ENCODE measurements at regions not wholly inside any gene's neighbourhood (a gene's known extent, or its start where the extent isn't known, plus 50 kb on each side); places are given as distances from the start of the nearest gene placed in this dataset.
"Not testable (repeated sequence)": the region's sequence is repeated elsewhere in the genome, so short reads cannot be mapped to it uniquely, and the experiment has no call there.

DNA sequence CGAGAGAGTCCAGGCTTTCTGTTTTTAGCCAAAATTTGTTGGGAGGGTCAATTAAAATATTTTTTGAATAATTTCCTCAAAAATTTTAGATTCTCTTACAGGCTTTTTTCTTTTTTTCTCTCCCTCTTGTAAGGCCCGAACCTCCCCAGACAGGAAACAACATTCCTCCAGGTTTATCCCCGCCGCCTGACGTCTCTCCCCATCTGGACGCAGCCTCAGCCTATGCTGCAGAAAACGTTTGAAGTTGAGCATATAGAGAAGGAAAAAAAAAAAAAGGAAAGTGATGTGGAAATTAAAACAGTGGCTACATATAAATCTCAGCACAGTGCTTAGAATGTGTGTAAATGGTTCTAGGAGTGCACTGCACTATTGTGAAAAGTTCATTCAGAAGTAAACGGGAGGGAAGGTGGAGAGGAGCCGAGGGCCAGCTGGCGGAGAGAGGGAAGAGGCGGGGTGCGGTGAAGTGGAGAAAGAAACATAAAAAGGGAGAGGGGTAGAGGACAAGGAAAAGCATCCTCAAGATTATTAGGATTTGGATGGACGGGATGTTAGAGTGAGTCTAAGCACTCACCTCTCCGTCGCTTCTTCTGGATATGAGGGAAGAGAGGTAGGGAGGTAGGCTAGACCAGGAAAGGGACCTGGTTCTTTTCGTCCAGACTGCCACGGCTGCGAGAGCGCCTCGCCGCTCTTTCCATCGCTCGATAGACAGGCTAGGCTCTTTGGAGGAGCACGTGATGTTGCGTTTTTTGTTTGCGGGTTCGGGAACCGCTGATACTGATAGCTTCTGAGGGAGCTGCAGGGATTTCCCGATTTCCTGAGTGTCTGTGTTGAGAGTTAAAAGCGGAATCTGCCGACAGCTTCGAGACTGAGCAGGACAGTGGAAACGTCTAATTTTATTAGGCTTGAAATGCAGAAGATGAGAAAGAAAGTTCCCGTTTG is 98.7 kb downstream of the TRIM27 start:
- Histone ChIP-seq H3K27ac (ENCODE audit: insufficient read depth, low read length, poor library complexity, severe bottlenecking) (no peak overlapping the region), H3K36me3 (ENCODE audit: control insufficient read depth, insufficient read depth, low read length) (no peaks in the 10 kb centered on the region), H3K9me3 (ENCODE audit: control insufficient read depth in 2 of 2, low read length in 2 of 2) (peaks cover 0 to 4% of the 10 kb centered on the region in 2 experiments), H3K27me3 (ENCODE audit: control insufficient read depth, insufficient read depth, low read length) (peaks cover 60% of the 10 kb centered on the region), H3K4me1 (ENCODE audit: control insufficient read depth, insufficient read depth, low read length, poor library complexity, severe bottlenecking) (no peaks in the 10 kb centered on the region), H3K4me3 (ENCODE audit: low read depth, low read length) (no peak overlapping the region)
- peaks cover 0 to 9% (median 0%) of the 10 kb centered on the region in 7 donors for H3K9me3 Mint-ChIP-seq
- ATAC-seq (ENCODE audit: low read depth in 2 of 2) (no peak), DNase-seq (no peak)
- no peaks in the 10 kb centered on the region for H3K36me3 Mint-ChIP-seq
- H3K4me3 Mint-ChIP-seq, result peak overlapping the region in 1 of 4 donors; percentile 24
- H3K4me1 Mint-ChIP-seq, result peaks cover 0 to 12% (median 6%) of the 10 kb centered on the region in 4 donors
- H3K27ac Mint-ChIP-seq, result peak overlapping the region in 1 of 3 donors; percentile 46
- H3K27me3 Mint-ChIP-seq, result peaks cover 83% of the 10 kb centered on the region

DNA sequence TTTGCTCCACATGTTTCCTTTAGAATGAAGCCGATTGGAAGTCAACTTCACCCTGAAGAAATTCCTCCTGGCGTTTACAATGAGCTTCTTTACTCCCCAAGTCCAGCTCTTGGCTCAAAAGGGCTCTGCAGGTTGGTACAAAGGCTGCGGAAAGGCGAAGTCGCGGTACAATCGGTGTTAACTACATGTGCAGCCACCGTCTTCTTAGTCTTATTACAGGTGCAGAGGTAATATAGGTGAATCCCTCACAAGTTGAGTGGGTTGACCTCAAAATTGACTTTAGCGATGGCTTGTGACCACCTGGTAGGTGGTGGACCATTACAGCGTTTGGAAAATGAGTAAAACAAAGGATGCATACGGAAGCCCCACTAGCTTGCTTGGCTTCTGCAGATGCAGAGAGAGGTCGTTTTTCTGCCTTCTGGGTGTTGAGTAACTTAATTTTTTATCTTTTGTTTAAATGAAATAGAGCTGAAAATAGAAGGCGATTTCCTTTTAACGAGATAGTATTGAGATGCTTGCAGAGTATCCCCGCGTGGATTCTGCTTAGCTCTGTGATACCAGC is 98.0 kb downstream of the TRIM27 start:
- H3K4me1 ChIP-seq (ENCODE audit: control insufficient read depth, insufficient read depth, low read length, poor library complexity, severe bottlenecking), result no peaks in the 10 kb centered on the region
- H3K27ac Mint-ChIP-seq, result no peak overlapping the region
- H3K27ac ChIP-seq (ENCODE audit: insufficient read depth, low read length, poor library complexity, severe bottlenecking), result no peak overlapping the region
- H3K4me3 Mint-ChIP-seq, result peak overlapping the region in 1 of 4 donors; percentile 22
- no peak overlapping the region for H3K4me3 ChIP-seq (ENCODE audit: low read depth, low read length)
- H3K27me3 ChIP-seq (ENCODE audit: control insufficient read depth, insufficient read depth, low read length), result peaks cover 58% of the 10 kb centered on the region
- H3K4me1 Mint-ChIP-seq, result peaks cover 0 to 12% (median 6%) of the 10 kb centered on the region in 4 donors
- DNase-seq, result no peak
- H3K9me3 Mint-ChIP-seq, result peaks cover 0 to 9% (median 2%) of the 10 kb centered on the region in 7 donors
- H3K9me3 ChIP-seq (ENCODE audit: control insufficient read depth in 2 of 2, low read length in 2 of 2), result peaks cover 0 to 4% of the 10 kb centered on the region in 2 experiments
- ATAC-seq (ENCODE audit: low read depth in 2 of 2), result no peak
- no peaks in the 10 kb centered on the region for H3K36me3 ChIP-seq (ENCODE audit: control insufficient read depth, insufficient read depth, low read length)
- peaks cover 89% of the 10 kb centered on the region for H3K27me3 Mint-ChIP-seq
- H3K36me3 Mint-ChIP-seq, result no peaks in the 10 kb centered on the region

DNA sequence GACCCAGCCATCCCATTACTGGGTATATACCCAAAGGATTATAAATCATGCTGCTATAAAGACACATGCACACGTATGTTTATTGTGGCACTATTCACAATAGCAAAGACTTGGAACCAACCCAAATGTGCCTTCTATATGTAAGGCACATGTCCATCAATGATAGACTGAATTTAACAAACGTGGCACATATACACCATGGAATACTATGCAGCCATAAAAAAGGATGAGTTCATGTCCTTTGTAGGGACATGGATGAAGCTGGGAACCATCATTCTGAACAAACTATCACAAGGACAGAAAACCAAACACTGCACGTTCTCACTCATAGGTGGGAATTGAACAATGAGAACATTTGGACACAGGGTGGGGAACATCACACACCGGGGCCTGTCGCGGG is 92.1 kb downstream of the TRIM27 start:
- H3K4me1 Mint-ChIP-seq; H3K4me1 ChIP-seq (ENCODE audit: control insufficient read depth, insufficient read depth, low read length, poor library complexity, severe bottlenecking); H3K27ac ChIP-seq (ENCODE audit: insufficient read depth, low read length, poor library complexity, severe bottlenecking); H3K36me3 Mint-ChIP-seq; DNase-seq; ATAC-seq (ENCODE audit: low read depth in 2 of 2); H3K9me3 Mint-ChIP-seq; H3K4me3 ChIP-seq (ENCODE audit: low read depth, low read length); H3K27ac Mint-ChIP-seq; H3K4me3 Mint-ChIP-seq; H3K9me3 ChIP-seq (ENCODE audit: control insufficient read depth in 2 of 2, low read length in 2 of 2); H3K36me3 ChIP-seq (ENCODE audit: control insufficient read depth, insufficient read depth, low read length): not testable (repeated sequence)
- H3K27me3 ChIP-seq (ENCODE audit: control insufficient read depth, insufficient read depth, low read length), result peaks cover 30% of the 10 kb centered on the region
- peaks cover 70% of the 10 kb centered on the region for H3K27me3 Mint-ChIP-seq

DNA sequence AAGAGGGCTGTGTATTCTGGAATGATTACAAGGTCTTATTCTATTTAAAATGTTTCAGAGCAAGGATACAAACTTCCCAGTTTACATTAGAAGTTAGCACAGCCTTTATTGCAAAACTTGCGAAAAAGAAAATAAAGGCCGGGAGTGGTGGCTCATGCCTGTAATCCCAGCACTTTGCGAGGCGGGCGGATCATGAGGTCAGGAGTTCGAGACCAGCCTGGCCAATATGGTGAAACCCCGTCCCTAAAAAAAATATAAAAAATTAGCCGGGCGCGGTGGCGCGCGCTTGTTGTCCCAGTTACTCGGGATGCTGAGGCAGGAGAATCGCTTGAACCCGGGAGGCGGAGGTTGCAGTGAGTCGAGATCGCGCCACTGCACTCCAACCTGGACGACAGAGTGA is 87.1 kb downstream of the TRIM27 start:
- Histone ChIP-seq H3K4me1 (ENCODE audit: control insufficient read depth, insufficient read depth, low read length, poor library complexity, severe bottlenecking) (peaks cover 22% of the 10 kb centered on the region), H3K27me3 (ENCODE audit: control insufficient read depth, insufficient read depth, low read length) (peaks cover 13% of the 10 kb centered on the region)
- not testable (repeated sequence) for H3K9me3 Mint-ChIP-seq; H3K27ac Mint-ChIP-seq; H3K36me3 ChIP-seq (ENCODE audit: control insufficient read depth, insufficient read depth, low read length); DNase-seq; H3K9me3 ChIP-seq (ENCODE audit: control insufficient read depth in 2 of 2, low read length in 2 of 2); ATAC-seq (ENCODE audit: low read depth in 2 of 2); H3K36me3 Mint-ChIP-seq; H3K27ac ChIP-seq (ENCODE audit: insufficient read depth, low read length, poor library complexity, severe bottlenecking); H3K4me3 ChIP-seq (ENCODE audit: low read depth, low read length)
- H3K4me1 Mint-ChIP-seq, result peaks cover 10 to 30% (median 21%) of the 10 kb centered on the region in 4 donors
- peaks cover 65% of the 10 kb centered on the region for H3K27me3 Mint-ChIP-seq
- peak overlapping the region in 1 of 4 donors; percentile 17 for H3K4me3 Mint-ChIP-seq

DNA sequence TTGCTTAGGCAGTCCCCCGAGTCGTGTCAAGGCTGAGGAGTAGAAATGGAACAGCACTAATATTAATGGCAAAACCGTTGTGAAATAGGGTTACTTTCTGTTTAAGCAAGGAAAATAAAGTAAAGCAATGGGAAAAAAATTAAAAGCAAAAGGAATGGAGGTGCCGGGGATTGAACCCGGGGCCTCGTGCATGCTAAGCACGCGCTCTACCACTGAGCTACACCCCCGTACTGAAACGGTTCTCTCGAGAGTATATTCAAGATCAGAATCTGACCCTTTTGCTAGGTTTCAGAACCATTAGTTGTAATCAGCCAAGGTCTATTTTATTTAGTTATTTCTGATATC is 85.5 kb downstream of the TRIM27 start:
- H3K27me3 ChIP-seq (ENCODE audit: control insufficient read depth, insufficient read depth, low read length), result peaks cover 13% of the 10 kb centered on the region
- ATAC-seq (ENCODE audit: low read depth in 2 of 2) (peak; percentile 47 to 65), DNase-seq (peak; percentile 61 to 85 (median 80))
- Mint-ChIP-seq H3K27ac (peak overlapping the region; percentile 81 to 88 (median 86)), H3K4me3 (peak overlapping the region; percentile 77 to 96 (median 90)), H3K36me3 (no peaks in the 10 kb centered on the region), H3K27me3 (peaks cover 79% of the 10 kb centered on the region), H3K9me3 (peaks cover 0 to 3% (median 0%) of the 10 kb centered on the region in 7 donors), H3K4me1 (peaks cover 10 to 30% (median 21%) of the 10 kb centered on the region in 4 donors)
- H3K27ac ChIP-seq (ENCODE audit: insufficient read depth, low read length, poor library complexity, severe bottlenecking), result peak overlapping the region; percentile 43
- peak overlapping the region; percentile 90 for H3K4me3 ChIP-seq (ENCODE audit: low read depth, low read length)
- H3K9me3 ChIP-seq (ENCODE audit: control insufficient read depth in 2 of 2, low read length in 2 of 2), result no peaks in the 10 kb centered on the region
- H3K4me1 ChIP-seq (ENCODE audit: control insufficient read depth, insufficient read depth, low read length, poor library complexity, severe bottlenecking), result peaks cover 22% of the 10 kb centered on the region
- H3K36me3 ChIP-seq (ENCODE audit: control insufficient read depth, insufficient read depth, low read length), result no peaks in the 10 kb centered on the region

DNA sequence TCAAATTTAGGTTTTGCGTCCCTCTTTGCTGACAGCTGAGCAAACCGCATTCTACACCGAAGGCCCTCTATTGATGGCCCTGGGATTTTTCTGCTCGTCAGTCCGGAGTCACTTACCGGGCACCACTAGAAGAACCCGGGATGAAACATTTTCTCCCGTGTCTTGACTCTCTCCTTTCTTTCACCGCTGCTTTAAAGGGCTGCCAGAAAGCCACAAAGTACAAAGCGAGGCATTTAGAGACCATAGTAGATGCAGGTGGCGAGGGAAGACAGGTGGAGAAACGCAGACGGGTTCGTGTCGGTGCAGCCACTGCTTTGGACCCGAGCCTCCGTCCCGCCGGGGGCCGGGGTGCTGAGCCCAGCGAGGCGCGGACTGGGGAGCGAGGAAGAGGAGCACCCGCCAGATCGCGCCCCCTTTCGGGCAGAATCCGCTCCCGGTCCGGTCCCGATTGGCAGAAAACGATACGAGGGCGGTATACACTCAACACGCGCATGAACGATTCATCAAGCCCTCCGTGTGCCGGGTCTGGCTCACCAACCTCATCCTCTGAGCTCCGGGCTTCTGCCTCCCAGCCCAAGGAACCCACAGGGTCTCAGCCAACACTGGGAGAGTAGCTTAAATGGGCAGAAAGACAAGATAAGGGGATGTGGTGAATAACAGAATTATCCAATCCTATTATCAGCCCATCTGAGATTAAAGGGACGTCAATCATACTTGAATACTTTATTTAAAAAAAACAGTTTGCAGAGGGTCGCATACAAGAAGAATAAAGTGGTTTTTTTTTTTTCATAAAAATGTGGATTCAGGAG is 84.9 kb downstream of the TRIM27 start:
- H3K36me3 ChIP-seq (ENCODE audit: control insufficient read depth, insufficient read depth, low read length), result no peaks in the 10 kb centered on the region
- H3K9me3 ChIP-seq (ENCODE audit: control insufficient read depth in 2 of 2, low read length in 2 of 2), result no peaks in the 10 kb centered on the region
- Mint-ChIP-seq H3K4me3 (peak overlapping the region; percentile 77 to 96 (median 90)), H3K4me1 (peaks cover 10 to 30% (median 21%) of the 10 kb centered on the region in 4 donors), H3K27me3 (peaks cover 79% of the 10 kb centered on the region), H3K36me3 (no peaks in the 10 kb centered on the region), H3K9me3 (peaks cover 0 to 3% (median 0%) of the 10 kb centered on the region in 7 donors), H3K27ac (peak overlapping the region; percentile 81 to 88 (median 86))
- H3K27me3 ChIP-seq (ENCODE audit: control insufficient read depth, insufficient read depth, low read length), result peaks cover 8% of the 10 kb centered on the region
- DNase-seq, result peak; percentile 52 to 78 (median 76)
- peaks cover 22% of the 10 kb centered on the region for H3K4me1 ChIP-seq (ENCODE audit: control insufficient read depth, insufficient read depth, low read length, poor library complexity, severe bottlenecking)
- ATAC-seq (ENCODE audit: low read depth in 2 of 2), result peak; percentile 66 to 67
- H3K27ac ChIP-seq (ENCODE audit: insufficient read depth, low read length, poor library complexity, severe bottlenecking), result peak overlapping the region; percentile 43
- peak overlapping the region; percentile 90 for H3K4me3 ChIP-seq (ENCODE audit: low read depth, low read length)

DNA sequence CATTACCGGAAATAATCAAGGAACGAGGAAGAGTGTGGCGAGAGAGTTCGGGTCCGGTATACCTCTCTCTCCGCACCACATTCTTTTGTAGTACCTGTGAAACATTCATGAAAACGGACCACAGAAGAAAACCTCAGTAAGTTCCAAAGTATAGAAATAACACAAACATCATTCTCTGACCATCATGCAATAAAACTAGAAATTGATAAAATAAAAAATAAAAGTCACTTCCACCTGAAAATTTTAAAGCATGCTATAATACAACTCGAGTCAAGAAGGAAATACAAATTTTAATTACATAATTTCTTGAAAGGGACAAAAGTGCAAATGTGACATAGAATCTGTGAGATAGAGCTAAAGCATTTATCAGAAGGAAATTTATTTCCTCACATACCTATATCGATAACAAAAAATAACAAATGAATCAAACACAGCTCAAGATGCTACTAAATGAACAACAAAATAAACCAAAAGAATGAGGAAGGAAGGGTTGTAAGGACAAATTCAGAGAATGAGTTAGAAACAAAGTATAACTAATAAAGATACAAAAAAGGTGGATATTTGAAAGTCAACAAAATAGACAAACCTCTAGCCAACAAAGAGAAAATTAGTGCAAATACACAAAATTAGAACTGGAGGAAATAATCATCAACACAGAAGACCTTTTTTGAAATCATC is 84.2 kb downstream of the TRIM27 start:
- Histone ChIP-seq H3K27me3 (ENCODE audit: control insufficient read depth, insufficient read depth, low read length) (peaks cover 6% of the 10 kb centered on the region), H3K9me3 (ENCODE audit: control insufficient read depth in 2 of 2, low read length in 2 of 2) (no peaks in the 10 kb centered on the region), H3K4me1 (ENCODE audit: control insufficient read depth, insufficient read depth, low read length, poor library complexity, severe bottlenecking) (peaks cover 22% of the 10 kb centered on the region), H3K27ac (ENCODE audit: insufficient read depth, low read length, poor library complexity, severe bottlenecking) (no peak overlapping the region), H3K36me3 (ENCODE audit: control insufficient read depth, insufficient read depth, low read length) (no peaks in the 10 kb centered on the region), H3K4me3 (ENCODE audit: low read depth, low read length) (peak overlapping the region; percentile 90)
- Mint-ChIP-seq H3K36me3 (no peaks in the 10 kb centered on the region), H3K27me3 (peaks cover 79% of the 10 kb centered on the region), H3K4me3 (peak overlapping the region; percentile 77 to 96 (median 90)), H3K9me3 (peaks cover 0 to 3% (median 0%) of the 10 kb centered on the region in 7 donors), H3K27ac (peak overlapping the region; percentile 81 to 88 (median 86)), H3K4me1 (peaks cover 10 to 30% (median 21%) of the 10 kb centered on the region in 4 donors)
- ATAC-seq (ENCODE audit: low read depth in 2 of 2) (no peak), DNase-seq (no peak)

Measured in CD4-positive, CD25-positive, alpha-beta regulatory T cell (primary cell).